Breast epithelium (tissue), 3 donors: ENCODE measurements at regions not wholly inside any gene's neighbourhood (a gene's known extent, or its start where the extent isn't known, plus 50 kb on each side); places are given as distances from the start of the nearest gene placed in this dataset.

ENCODE experiments used
- CTCF ChIP-seq, 3 donors: fragments of 450-650 bp; IDR thresholded peaks; one replicate each; pipeline ENCODE4 v1.5.1; 2016 to 2017; ENCODE audit warnings: antibody characterized with exemption in 3 of 3, mild to moderate bottlenecking in 3 of 3, moderate library complexity in 3 of 3
- POLR2A ChIP-seq: fragments of 450-650 bp; IDR thresholded peaks from one replicate; pipeline ENCODE4 v1.6.1; 2016; ENCODE audit warnings: antibody characterized with exemption, mild to moderate bottlenecking, moderate library complexity
- POLR2AphosphoS5 ChIP-seq, 3 donors: sonication (generic); formaldehyde crosslinking; IDR thresholded peaks; one replicate each; pipeline ENCODE4 v1.6.1; 2017; ENCODE audit warnings: antibody characterized with exemption in 3 of 3

DNA sequence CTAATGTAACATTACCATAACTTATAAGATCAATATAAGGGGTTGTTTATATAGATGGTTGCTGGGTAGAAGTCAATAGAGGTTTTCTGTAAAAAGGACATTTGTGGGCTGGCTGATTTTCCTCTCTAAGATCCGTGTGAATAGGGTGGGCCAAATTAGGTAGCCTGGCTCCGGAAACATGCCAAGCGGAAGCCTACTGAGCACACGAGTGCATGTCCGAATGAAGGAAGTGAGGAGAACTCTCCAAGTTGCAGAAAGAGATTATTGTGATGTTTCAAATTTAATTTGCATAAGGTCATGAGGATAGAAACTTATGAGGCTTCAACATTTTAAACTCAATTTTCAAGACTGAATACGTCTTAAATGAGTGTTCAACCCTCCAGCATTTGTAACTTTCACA, 356.7 kb downstream of the SNAPC1 start:
- TF ChIP-seq CTCF (IDR thresholded peaks at IDR 0.05) (no peak), POLR2A (no peak), POLR2AphosphoS5 (IDR thresholded peaks at IDR 0.05) (no peak)
